Endodermal cell (in vitro differentiated cells): ENCODE measurements at regions not wholly inside any gene's neighbourhood (a gene's known extent, or its start where the extent isn't known, plus 50 kb on each side); places are given as distances from the start of the nearest gene placed in this dataset.

ENCODE experiments used
- DNase-seq: peaks from one replicate; pipeline ENCODE4 v3.0.0-alpha.2; 2017
- H3K27ac ChIP-seq: 2 replicates; pipeline ENCODE4 v1.5.1; 2013; ENCODE audit warnings: mild to moderate bottlenecking, low read depth, low read length, moderate library complexity
- H3K27me3 ChIP-seq: 2 replicates; pipeline ENCODE4 v1.6.1; 2013; ENCODE audit warnings: mild to moderate bottlenecking, low read length, moderate library complexity; ENCODE audit not compliant: insufficient read depth, control insufficient read depth, poor library complexity, severe bottlenecking
- H3K36me3 ChIP-seq: 2 replicates; pipeline ENCODE4 v1.7.0; 2013; ENCODE audit warnings: mild to moderate bottlenecking, low read length, moderate library complexity; ENCODE audit not compliant: control insufficient read depth, insufficient read depth
- H3K4me1 ChIP-seq: one replicate; pipeline ENCODE4 v1.7.0; 2013; ENCODE audit warnings: low read length; ENCODE audit not compliant: control insufficient read depth, insufficient read depth
- H3K4me3 ChIP-seq: 2 replicates; pipeline ENCODE4 v1.5.1; 2013; ENCODE audit warnings: mild to moderate bottlenecking, low read length, moderate library complexity
- H3K9ac ChIP-seq: 2 replicates; pipeline ENCODE4 v1.6.1; 2013; ENCODE audit warnings: mild to moderate bottlenecking, low read length, moderate library complexity; ENCODE audit not compliant: poor library complexity, severe bottlenecking; ENCODE audit errors: extremely low read depth
- H3K9me3 ChIP-seq: 2 replicates; pipeline ENCODE4 v1.6.1; 2013; ENCODE audit warnings: mild to moderate bottlenecking, low read length, moderate library complexity; ENCODE audit not compliant: control insufficient read depth
- H3K27ac Mint-ChIP-seq: 2 replicates; pipeline ENCODE4 v1.8.0; 2020; ENCODE audit warnings: mixed read lengths
- H3K27me3 Mint-ChIP-seq: 2 replicates; pipeline ENCODE4 v1.8.0; 2021; ENCODE audit warnings: mild to moderate bottlenecking, mixed read lengths; ENCODE audit not compliant: insufficient read depth
- H3K36me3 Mint-ChIP-seq: 2 replicates; pipeline ENCODE4 v1.8.0; 2020; ENCODE audit warnings: low read depth, mixed read lengths
- H3K4me1 Mint-ChIP-seq: 2 replicates; pipeline ENCODE4 v1.8.0; 2020; ENCODE audit warnings: mixed read lengths
- H3K4me3 Mint-ChIP-seq: 2 replicates; pipeline ENCODE4 v1.8.0; 2020; ENCODE audit warnings: mild to moderate bottlenecking, moderate library complexity, mixed read lengths
- H3K9me3 Mint-ChIP-seq: 2 replicates; pipeline ENCODE4 v1.8.0; 2020; ENCODE audit warnings: mild to moderate bottlenecking, mixed read lengths
- WGBS, 2 experiments: methylation state at CpG; one replicate each; pipeline versions ENCODE4 v1.1.5 to v1.1.7; 2013; ENCODE audit warnings: missing lambda C conversion rate in 2 of 2, mixed read lengths in 1 of 2; ENCODE audit not compliant: insufficient coverage in 1 of 2, insufficient read length in 1 of 2; 5-methylcytosine and 5-hydroxymethylcytosine counted together
- TF ChIP-seq, protein P1 (sequence below): fragments of 200-600 bp; sonication (generic); conservative IDR thresholded peaks from 2 replicates; pipeline ENCODE4 v1.5.0; 2021; ENCODE audit warnings: antibody characterized with exemption, mild to moderate bottlenecking

DNA sequence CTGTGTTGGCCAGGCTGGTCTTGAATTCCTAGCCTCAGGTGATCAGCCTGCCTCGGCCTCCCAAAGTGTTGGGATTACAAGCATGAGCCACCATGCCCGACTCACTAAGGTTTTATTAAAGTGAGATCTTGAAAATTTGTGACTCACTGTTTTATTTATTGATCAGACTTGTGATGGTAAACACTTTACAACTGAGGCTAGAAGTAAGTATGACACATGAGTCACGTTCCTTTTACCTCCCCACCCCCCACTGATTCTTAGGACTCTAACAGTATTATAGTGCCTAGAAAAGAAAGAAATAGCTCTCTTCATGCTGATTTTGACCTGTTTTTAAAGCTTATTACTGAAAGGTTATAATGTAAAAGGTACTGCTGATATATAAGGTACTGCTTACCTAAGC lies 160.6 kb downstream of the TANC2 start:
- TF ChIP-seq, protein P1, sequence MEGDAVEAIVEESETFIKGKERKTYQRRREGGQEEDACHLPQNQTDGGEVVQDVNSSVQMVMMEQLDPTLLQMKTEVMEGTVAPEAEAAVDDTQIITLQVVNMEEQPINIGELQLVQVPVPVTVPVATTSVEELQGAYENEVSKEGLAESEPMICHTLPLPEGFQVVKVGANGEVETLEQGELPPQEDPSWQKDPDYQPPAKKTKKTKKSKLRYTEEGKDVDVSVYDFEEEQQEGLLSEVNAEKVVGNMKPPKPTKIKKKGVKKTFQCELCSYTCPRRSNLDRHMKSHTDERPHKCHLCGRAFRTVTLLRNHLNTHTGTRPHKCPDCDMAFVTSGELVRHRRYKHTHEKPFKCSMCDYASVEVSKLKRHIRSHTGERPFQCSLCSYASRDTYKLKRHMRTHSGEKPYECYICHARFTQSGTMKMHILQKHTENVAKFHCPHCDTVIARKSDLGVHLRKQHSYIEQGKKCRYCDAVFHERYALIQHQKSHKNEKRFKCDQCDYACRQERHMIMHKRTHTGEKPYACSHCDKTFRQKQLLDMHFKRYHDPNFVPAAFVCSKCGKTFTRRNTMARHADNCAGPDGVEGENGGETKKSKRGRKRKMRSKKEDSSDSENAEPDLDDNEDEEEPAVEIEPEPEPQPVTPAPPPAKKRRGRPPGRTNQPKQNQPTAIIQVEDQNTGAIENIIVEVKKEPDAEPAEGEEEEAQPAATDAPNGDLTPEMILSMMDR: no peak
- Histone ChIP-seq H3K4me3 (no peak overlapping the region), H3K27ac (no peak overlapping the region), H3K9ac (no peak overlapping the region), H3K4me1 (peaks cover 3% of the 10 kb centered on the region), H3K9me3 (no peaks in the 10 kb centered on the region), H3K27me3 (no peaks in the 10 kb centered on the region), H3K36me3 (no peaks in the 10 kb centered on the region)
- Mint-ChIP-seq H3K4me3 (no peak overlapping the region), H3K4me1 (peaks cover 6% of the 10 kb centered on the region), H3K36me3 (no peaks in the 10 kb centered on the region), H3K27me3 (no peaks in the 10 kb centered on the region), H3K9me3 (peaks cover 2% of the 10 kb centered on the region), H3K27ac (no peak overlapping the region)
- no peak for DNase-seq
- 87 to 88% methylated on average over 1 to 3 of the region's 3 CpGs for WGBS, 2 experiments

DNA sequence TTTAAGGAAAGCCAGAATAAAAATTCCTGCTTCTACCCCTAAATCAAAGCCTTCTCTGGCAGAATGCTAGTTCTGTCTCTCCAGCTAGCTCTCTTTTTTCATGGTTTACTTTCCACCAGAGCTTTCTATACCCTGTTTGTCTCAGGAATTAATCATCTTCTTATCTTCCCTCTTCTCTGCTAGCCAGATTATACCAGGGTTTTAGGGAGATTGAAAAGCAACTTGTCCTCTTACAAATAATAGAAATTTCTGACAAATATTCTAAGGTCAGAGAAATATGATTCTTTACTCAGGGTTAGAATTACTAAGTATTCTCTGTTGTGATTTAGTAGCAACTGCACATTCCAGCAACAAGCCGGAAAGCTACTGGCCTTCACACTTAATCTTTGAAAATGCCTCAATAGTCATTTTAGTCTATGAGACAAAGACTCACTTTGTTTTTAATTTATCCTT lies 166.4 kb downstream of the TANC2 start:
- peaks cover 2% of the 10 kb centered on the region for H3K9me3 Mint-ChIP-seq
- WGBS, 2 experiments: 100% methylated on average over 1 of the region's 1 CpG; no CpG with 5 or more reads in 1 of the 2 experiments
- Histone ChIP-seq H3K36me3 (no peaks in the 10 kb centered on the region), H3K4me3 (no peak overlapping the region), H3K9ac (no peak overlapping the region), H3K27ac (no peak overlapping the region), H3K9me3 (no peaks in the 10 kb centered on the region), H3K27me3 (no peaks in the 10 kb centered on the region), H3K4me1 (peaks cover 6% of the 10 kb centered on the region)
- peaks cover 27% of the 10 kb centered on the region for H3K4me1 Mint-ChIP-seq
- DNase-seq: no peak
- H3K27me3 Mint-ChIP-seq: no peaks in the 10 kb centered on the region
- H3K4me3 Mint-ChIP-seq: no peak overlapping the region
- no peaks in the 10 kb centered on the region for H3K36me3 Mint-ChIP-seq
- H3K27ac Mint-ChIP-seq: no peak overlapping the region
- TF ChIP-seq, protein P1: no peak

DNA sequence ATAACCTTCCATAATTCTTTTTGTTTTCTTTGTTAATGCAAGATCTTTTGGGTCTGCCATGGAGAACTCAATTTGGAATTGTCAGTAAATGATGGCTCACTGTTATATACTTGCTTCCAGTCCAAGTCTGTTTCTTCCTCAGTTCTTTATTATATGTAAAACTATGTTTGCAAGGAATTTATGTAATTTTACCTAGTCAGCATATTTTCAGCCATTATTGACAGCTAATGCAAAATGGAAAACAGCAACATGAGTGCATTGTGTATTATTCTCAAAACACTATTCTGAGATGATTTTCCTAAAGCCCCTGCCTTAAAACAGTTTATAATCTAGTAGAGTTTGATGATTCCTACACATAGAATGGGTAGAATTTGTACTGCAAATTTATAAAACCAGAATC lies 167.5 kb downstream of the TANC2 start:
- H3K27me3 Mint-ChIP-seq: no peaks in the 10 kb centered on the region
- no peaks in the 10 kb centered on the region for H3K36me3 Mint-ChIP-seq
- no peak overlapping the region for H3K27ac ChIP-seq
- H3K4me1 ChIP-seq: peaks cover 3% of the 10 kb centered on the region
- no peaks in the 10 kb centered on the region for H3K36me3 ChIP-seq
- no peak for DNase-seq
- TF ChIP-seq, protein P1: no peak
- no peak overlapping the region for H3K9ac ChIP-seq
- H3K4me3 ChIP-seq: no peak overlapping the region
- H3K4me3 Mint-ChIP-seq: no peak overlapping the region
- no peaks in the 10 kb centered on the region for H3K27me3 ChIP-seq
- H3K4me1 Mint-ChIP-seq: peaks cover 30% of the 10 kb centered on the region
- no peaks in the 10 kb centered on the region for H3K9me3 ChIP-seq
- peaks cover 2% of the 10 kb centered on the region for H3K9me3 Mint-ChIP-seq
- H3K27ac Mint-ChIP-seq: no peak overlapping the region
